ENCODE measurements at regions not wholly inside any gene's neighbourhood (a gene's known extent, or its start where the extent isn't known, plus 50 kb on each side); places are given as distances from the start of the nearest gene placed in this dataset.
"Not testable (repeated sequence)": the region's sequence is repeated elsewhere in the genome, so short reads cannot be mapped to it uniquely, and the experiment has no call there.

DNA sequence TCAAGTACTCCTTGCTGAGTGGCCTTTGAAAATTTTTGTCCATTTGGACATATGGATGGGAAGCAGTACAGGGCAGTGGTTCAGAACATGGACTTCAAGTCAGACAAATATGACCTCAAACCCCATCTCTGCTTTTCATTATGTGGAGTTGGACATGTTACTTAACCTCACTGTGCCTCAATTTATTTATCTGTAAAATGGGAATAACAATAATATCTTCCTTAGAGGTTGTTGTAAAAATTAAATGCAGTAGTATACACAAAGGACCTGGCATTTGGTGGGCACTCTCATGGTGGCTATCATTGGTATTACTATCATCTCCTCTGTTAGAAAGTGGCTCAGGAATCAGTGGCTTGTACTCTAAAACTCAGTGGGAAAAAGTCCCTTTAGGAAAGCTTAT lies 204.0 kb upstream of the MYLIP start:
- H3K4me3 ChIP-seq (ENCODE audit: low read length): no peak overlapping the region
- TF ChIP-seq ZNF274 (IDR thresholded peaks at IDR 0.05; ENCODE audit: low read depth, low read length): no peak

DNA sequence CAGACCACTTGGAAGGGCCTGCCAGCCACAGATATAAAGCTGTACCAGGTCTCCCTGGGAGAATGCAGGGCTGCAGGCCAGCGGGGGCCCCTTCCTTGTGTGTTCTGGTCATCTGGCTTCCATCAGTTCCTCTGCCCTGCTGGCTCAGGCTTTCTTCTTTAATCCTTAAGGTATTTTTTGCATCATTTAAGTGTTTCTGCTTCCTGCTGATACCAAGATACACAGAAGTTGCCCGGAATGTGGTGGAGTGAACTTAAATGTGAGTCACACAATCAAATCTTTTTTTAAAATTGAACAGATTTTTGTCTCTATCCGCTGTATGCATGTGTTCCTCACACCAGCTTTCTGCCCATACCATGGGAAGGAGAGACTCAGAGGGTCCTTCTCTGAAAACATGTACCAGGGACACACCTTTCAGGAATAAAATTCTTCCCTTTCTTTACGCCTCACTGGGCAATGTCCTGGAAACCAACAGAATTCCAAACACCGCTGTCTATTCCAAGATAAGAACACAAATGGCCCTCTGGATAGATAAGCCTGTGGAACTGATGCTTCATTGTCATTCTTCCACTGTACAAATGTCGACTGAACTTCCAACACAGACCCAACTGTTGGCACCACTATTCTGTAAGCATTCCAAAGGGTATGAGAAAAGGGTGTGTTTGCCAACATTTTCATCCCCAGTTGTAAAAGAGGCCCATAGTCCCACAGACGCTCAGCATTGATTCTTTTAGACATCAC lies 206.2 kb upstream of the MYLIP start:
- no peak overlapping the region for H3K4me3 ChIP-seq (ENCODE audit: low read length)

DNA sequence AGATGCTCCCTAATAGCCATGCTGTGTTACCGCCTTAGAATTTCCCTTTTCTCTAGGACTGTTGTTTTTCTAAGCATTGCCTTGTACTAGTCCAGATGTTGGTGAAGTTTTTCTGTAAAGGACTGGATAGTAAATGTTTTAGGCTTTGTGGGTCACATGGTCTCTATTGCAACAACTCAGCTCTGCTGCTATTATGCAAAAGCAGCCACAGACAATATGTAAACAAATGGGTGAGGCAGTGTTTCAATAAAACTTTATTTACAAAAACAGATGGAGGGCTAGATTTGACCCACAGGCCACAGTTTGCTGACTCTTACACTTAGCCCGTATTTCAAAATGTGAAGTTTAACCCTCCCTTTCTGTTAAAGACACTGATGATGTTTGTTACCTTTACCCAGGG lies 207.6 kb upstream of the MYLIP start:
- no peak for TF ChIP-seq ZNF274 (IDR thresholded peaks at IDR 0.05; ENCODE audit: low read depth, low read length)
- H3K4me3 ChIP-seq (ENCODE audit: low read length): no peak overlapping the region

More for the DNA sequence above, 206.2 kb upstream of the MYLIP start:
- TF ChIP-seq ZNF274 (IDR thresholded peaks at IDR 0.05; ENCODE audit: low read depth, low read length): no peak

DNA sequence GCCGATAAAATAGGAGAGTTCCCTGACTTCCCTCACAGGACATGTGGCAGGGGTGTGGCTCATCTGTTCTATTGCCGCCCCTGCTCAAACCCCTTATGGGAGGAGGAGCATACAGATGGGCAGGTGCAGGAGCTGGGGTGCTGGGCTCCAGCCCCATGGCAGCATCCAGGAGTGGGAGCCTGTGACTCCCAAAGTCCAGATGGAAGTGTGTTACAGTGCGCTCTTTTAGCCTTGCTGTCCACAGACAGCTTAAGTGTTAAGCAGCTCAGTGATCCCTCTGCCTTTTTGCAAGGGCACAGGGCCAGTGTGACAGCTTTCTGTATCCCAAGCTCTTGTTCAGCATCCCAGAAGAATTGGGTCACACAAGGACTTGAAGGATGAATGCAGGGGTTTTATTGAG lies 212.3 kb upstream of the MYLIP start:
- no peak for TF ChIP-seq ZNF274 (IDR thresholded peaks at IDR 0.05; ENCODE audit: low read depth, low read length)

DNA sequence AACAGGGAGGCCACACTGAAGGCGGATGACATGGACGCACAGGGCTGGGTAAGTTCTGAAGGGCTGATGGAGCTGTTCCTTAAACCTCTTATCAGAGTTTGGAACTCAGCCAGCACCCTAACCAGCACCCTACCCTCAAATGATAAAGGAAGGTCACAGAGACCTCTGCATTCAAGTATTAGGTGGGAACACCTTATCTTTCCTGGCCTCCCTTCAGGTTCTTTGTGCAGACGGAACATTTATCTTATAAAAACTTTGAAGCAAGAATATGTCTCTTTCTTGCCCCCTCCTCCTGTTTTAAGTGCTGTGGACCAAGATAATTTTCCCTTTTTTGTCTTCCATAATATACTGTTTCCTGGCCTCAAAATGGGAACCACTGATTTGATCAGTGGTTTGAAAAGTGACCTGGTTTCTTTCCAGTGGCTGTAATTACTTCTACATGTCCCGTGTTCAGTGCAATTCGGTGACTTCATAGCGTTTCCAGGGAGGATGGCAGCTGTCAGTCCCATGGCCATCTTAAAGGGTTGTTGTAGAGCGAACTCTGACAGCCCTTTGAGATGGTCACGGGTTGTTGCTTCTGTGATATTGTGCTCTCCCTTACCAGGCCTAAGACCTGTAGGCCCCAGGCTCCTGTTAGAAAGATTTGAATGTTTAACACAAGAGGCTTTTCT lies 213.2 kb upstream of the MYLIP start:
- TF ChIP-seq ZNF274 (IDR thresholded peaks at IDR 0.05; ENCODE audit: low read depth, low read length): no peak
- H3K4me3 ChIP-seq (ENCODE audit: low read length): no peak overlapping the region

More for the DNA sequence above, 212.3 kb upstream of the MYLIP start:
- no peak overlapping the region for H3K4me3 ChIP-seq (ENCODE audit: low read length)

DNA sequence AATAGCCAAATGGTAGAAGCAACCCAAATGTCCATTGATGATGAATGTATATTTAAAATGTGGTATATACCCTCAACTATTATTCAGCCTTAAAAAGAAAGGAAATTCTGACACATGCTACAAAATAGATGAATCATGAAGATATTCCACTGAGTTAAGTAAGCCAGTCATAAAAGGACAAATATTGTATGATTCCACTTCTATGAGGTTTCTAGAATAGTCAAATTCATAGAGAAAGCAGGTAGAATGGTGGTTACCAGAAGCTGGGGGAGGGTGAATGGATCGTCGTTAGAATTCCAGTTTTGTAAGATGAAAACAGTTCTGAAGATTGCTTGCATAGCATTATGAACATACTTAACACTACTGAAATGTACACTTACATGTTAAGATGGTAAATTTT lies 214.3 kb upstream of the MYLIP start:
- TF ChIP-seq ZNF274 (IDR thresholded peaks at IDR 0.05; ENCODE audit: low read depth, low read length): no peak
- no peak overlapping the region for H3K4me3 ChIP-seq (ENCODE audit: low read length)

DNA sequence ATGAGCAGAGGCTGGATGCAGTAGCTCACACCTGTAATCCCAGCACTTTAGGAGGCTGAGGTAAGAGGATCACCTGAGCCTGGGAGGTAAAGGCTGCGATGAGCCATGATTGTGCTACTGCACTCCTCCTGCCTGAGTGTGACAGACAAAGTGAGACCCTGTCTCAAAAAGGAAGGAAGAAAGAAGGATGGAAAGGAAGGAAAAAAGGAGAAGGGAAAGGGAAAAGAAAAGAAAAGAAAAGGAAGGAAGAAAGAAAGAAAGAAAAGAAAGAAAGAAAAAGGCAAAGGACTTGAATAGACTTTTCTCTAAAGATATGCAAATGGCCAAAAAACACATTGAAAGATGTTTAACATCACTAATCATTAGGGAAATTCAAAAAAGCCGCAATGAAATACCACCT lies 215.3 kb upstream of the MYLIP start:
- H3K4me3 ChIP-seq (ENCODE audit: low read length): no peak overlapping the region
- TF ChIP-seq ZNF274 (IDR thresholded peaks at IDR 0.05; ENCODE audit: low read depth, low read length): no peak

DNA sequence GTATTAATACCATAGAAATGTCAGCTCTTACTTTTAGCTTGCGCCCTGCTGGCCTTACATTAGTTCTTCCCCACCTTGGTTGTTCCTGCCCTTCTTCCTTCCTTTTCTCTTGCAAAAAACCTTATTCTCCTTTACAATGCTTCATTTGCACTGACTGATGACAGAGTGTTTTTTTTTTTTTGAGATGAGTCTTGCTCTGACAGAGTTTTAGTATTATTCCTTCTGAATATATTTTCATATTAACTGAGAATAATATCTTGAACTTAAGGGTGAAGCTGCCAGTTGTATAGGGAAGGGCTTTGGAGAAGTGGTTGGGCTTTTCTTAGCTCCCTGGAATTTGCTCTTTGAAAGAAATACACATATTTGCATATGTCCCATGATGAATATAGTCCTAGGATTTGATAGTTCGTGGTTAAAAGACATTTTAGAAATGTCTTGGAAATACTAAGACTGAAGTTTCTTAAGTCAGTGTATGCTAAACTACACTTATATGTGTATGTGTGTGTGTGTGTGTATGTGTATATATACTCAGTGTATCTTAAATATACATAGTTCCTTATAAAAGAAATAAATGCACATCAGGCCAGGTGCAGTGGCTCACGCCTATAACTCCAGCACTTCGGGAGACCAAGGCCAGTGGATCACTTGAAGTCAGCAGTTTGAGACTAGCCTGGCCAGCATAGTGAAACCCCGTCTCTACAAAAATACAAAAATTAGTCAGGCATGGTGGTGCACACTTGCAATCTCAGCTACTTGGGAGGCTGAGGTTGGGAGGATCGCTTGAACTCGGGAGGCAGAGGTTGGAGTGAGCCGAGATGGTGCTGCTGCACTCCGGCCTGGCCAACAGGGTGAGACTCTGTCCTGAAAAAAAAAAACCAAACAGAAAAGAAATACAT lies 216.1 kb upstream of the MYLIP start:
- H3K4me3 ChIP-seq (ENCODE audit: low read length): no peak overlapping the region
- no peak for TF ChIP-seq ZNF274 (IDR thresholded peaks at IDR 0.05; ENCODE audit: low read depth, low read length)

DNA sequence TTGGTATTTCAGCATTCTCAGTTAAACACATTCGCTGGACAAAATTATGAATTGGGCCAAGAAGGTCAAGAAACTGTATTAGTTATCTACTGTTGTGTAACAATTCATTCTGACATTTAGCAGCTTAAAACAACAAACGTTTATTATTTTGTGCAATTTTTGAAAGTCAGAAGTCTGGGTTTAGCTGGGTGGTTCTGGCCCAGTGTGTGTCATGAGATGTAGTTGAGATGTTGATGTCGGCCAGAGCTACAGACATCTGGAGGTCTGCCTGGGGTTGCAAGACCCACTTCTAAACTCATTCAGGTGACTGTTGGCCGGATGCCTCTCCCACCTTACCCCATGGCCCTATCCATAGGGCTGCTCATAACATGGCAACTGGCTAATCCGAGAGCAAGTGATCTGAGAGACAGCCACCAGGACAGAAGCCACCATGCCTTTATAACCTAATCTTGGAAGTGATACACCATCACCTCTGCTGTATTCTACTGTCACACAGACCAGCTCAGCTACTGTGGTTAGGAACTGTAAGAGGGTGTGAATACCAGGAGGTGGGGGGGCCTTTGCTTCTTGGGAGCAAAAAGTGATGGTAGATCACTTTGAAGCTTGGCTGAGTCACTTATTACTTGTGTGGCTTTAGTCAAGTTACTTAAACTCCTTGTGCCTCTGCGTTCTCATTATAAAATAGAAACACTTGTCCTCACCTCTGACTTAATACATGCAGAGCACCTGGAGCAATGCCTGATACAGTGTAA lies 217.0 kb upstream of the MYLIP start:
- no peak for TF ChIP-seq ZNF274 (IDR thresholded peaks at IDR 0.05; ENCODE audit: low read depth, low read length)
- H3K4me3 ChIP-seq (ENCODE audit: low read length): no peak overlapping the region

DNA sequence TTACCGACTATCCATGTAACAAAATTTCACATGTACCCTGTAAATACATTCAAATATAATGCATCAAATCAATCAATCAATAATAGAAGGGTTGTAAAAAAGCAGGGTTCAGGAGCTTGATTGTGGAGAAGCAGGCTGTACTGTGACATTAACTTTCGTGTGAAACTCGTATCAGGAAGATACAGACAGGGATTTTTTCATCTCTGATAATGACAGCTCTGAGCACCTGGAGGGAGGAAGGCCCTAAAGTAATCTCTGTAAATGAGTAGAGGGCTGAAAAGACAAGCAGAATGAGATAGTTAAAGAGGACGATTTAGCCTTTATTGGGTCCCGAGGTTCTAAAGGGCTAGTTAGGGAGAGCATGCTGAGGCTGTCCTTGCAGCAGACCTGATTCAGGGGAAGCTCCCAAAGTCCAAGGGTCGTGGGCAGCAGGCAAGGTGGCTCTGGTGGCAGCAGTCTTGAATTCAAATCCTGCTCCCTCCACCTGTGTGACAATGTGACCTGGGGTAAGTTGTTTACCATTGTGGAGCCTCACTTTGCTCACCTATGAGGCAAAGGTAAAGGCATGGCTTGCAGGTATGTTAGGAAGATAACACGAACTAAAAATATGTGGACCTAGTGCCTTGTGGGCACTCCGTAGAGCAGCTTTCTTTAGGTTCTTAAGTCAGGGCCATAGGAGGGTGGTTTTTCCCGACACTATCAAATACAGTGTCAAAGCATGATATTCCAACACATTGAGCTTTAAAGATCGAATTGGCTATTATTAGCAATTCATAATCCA lies 219.4 kb upstream of the MYLIP start:
- H3K4me3 ChIP-seq (ENCODE audit: low read length): no peak overlapping the region
- no peak for TF ChIP-seq ZNF274 (IDR thresholded peaks at IDR 0.05; ENCODE audit: low read depth, low read length)

DNA sequence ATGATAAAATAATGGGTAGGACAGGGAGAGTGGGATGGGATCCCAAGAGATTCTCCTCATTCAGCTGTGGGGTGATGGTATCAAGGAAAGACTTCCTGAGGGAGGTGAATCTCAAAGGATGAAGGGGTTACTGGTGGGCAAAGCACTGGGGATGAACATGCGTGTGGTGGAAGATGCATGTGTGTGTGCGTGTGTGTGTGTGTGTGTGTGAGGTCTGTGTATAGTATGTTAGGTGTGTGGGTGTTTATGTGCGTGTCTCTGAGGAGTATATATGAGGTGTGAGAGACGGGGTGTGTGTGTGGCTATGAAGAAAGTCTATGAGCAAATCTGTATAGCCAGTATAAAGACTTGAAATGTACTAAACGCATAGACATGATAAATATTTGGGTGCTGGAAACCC lies 220.0 kb upstream of the MYLIP start:
- no peak overlapping the region for H3K4me3 ChIP-seq (ENCODE audit: low read length)
- TF ChIP-seq ZNF274 (IDR thresholded peaks at IDR 0.05; ENCODE audit: low read depth, low read length): no peak

DNA sequence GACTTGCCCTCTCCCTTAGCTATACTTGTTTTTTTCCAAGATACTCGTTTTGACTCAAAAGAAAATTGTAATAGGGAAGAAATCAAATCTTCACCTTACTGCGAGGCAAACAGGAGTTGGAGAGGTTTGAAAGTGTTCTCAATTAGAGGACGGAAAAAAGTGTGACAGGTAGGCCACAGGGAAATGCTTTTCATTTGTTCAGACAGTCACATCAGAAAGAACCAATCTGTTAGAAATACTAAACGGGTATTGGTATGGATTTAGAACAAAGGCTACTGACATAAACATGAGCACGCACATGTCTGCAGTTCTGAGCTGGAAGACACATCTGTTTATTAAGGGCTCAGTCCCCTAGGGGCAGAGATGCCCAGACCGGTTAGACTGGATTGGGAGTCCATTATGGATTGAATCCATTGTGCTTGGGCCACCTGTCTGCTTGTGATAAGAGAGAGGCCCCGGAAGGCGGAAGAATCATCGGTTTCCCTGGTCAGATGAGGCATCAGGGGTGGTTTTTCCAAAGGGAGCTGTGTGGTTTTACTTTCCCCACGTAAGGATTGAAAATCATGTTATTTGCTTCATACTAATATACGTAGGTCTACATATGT lies 220.9 kb upstream of the MYLIP start:
- no peak for TF ChIP-seq ZNF274 (IDR thresholded peaks at IDR 0.05; ENCODE audit: low read depth, low read length)
- no peak overlapping the region for H3K4me3 ChIP-seq (ENCODE audit: low read length)

DNA sequence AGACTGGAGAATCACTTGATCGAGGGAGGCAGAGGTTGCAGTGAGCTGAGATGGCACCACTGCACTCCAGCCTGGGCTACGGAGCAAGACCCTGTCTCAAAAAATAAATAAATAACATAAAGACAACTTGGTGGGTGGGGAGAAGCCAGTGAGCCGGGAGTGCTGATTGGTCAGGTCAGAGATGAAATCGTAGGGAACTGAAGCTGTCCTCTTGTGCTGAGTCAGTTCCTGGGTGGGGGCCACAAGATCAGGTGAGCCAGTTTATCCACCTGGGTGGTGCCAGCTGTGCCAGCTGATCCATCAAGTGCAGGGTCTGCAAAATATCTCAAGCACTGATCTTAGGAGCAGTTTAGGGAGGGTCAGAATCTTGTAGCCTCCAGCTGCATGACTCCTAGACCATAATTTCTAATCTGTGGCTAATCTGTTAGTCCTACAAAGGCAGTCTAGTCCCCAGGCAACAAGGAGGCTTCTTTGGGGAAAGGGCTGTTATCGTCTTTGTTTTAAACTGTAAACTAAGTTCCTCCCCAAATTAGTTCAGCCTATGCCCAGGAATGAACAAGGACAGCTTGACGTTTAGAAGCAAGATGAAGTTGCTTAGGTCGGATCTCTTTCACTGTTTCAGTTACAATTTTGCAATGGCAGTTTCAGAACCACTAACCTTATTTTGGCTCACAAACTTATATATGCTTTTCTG lies 221.5 kb upstream of the MYLIP start:
- H3K4me3 ChIP-seq (ENCODE audit: low read length): not testable (repeated sequence)

All from GM08714 (cell line).